Panc1 (cell line): ENCODE measurements at regions not wholly inside any gene's neighbourhood (a gene's known extent, or its start where the extent isn't known, plus 50 kb on each side); places are given as distances from the start of the nearest gene placed in this dataset.

ENCODE experiments used
- ATAC-seq: fragments of 200-7000 bp; cut with Tn5 transposase; 2 replicates; pipeline ENCODE4 v1.9.1; 2020; ENCODE audit warnings: mild to moderate bottlenecking, moderate library complexity
- BruUV-seq: library from RNA; stranded (reverse); fragments of 400-500 nt; replicated peaks from 2 replicates; lab custom pipeline; 2021; lab: Mats Ljungman, UMichigan
- CTCF ChIA-PET: fragments of 300-600 bp; sonication (Branson Sonifier 250); formaldehyde crosslinking; loops from one replicate; lab custom pipeline; 2022; ENCODE audit warnings: antibody characterized with exemption; lab: Charles Lee
- POLR2A ChIA-PET: fragments of 300-600 bp; sonication (Branson Sonifier 250); formaldehyde crosslinking; loops from one replicate; lab custom pipeline; 2022; ENCODE audit warnings: antibody characterized with exemption; lab: Charles Lee
- DNase-seq: peaks from one replicate; pipeline ENCODE4 v3.0.0-alpha.2; 2010; ENCODE audit warnings: low read depth, low spot score
- H3K27ac ChIP-seq: 2 replicates; pipeline ENCODE4 v1.5.1; 2011; ENCODE audit warnings: mild to moderate bottlenecking, low read length, inconsistent platforms
- H3K27me3 ChIP-seq: fragments of 200-500 bp; sonication (Bioruptor generic); 2 replicates; pipeline ENCODE4 v1.6.0; 2014; ENCODE audit warnings: low read length, inconsistent platforms; ENCODE audit not compliant: control insufficient read depth, insufficient read depth
- H3K36me3 ChIP-seq: fragments of 200-500 bp; sonication (Bioruptor generic); 2 replicates; pipeline ENCODE4 v1.5.1; 2014; ENCODE audit warnings: inconsistent platforms, mild to moderate bottlenecking, low read length, moderate library complexity; ENCODE audit not compliant: control insufficient read depth, insufficient read depth
- H3K4me1 ChIP-seq: 2 replicates; pipeline ENCODE4 v1.5.1; 2011; ENCODE audit warnings: inconsistent platforms, mild to moderate bottlenecking, low read length, moderate library complexity; ENCODE audit not compliant: control insufficient read depth, insufficient read depth
- H3K4me3 ChIP-seq, 2 experiments: 2 replicates each; pipeline ENCODE4 v1.5.1; 2011 to 2012; ENCODE audit warnings: low read depth in 2 of 2, low read length in 2 of 2, mild to moderate bottlenecking in 2 of 2, inconsistent platforms in 1 of 2, moderate library complexity in 1 of 2
- H3K9me3 ChIP-seq: fragments of 200-500 bp; sonication (Bioruptor generic); 2 replicates; pipeline ENCODE4 v1.5.1; 2014; ENCODE audit warnings: low read depth, mild to moderate bottlenecking, inconsistent platforms, low read length, moderate library complexity; ENCODE audit not compliant: control insufficient read depth, insufficient read depth
- POLR2AphosphoS5 ChIP-seq: IDR thresholded peaks from 2 replicates; pipeline ENCODE4 v1.6.1; 2012; ENCODE audit warnings: mild to moderate bottlenecking, low read depth, low read length, moderate library complexity
- SIN3A ChIP-seq: IDR thresholded peaks from 2 replicates; pipeline ENCODE4 v1.6.1; 2012; ENCODE audit warnings: low read depth, mild to moderate bottlenecking, low read length, moderate library complexity, borderline replicate concordance; ENCODE audit not compliant: insufficient read depth
- TCF7L2 ChIP-seq: IDR thresholded peaks from 2 replicates; pipeline ENCODE4 v1.6.1; 2011; ENCODE audit warnings: mild to moderate bottlenecking, low read depth, low read length, inconsistent platforms
- in situ Hi-C: cut with HindIII; loops from 2 replicates; pipeline ENCODE4 v1.10.0; 2016; ENCODE audit warnings: low sequenced_read_pairs, low pct_unique_long_range_greater_than_20kb
- intact Hi-C: fragments of 100-400 bp; cut with micrococcal nuclease; formaldehyde crosslinking; loops from one replicate; pipeline ENCODE4 v1.10.0; 2022; ENCODE audit not compliant: unreplicated experiment
- TF ChIP-seq, protein P1 (sequence below): fragments of 450-650 bp; IDR thresholded peaks from 2 replicates; pipeline ENCODE4 v1.5.1; 2017; ENCODE audit warnings: mild to moderate bottlenecking
- TF ChIP-seq, protein P2 (sequence below), 2 experiments: IDR thresholded peaks; 2 replicates each; pipeline ENCODE4 v1.6.1; 2011 to 2012; ENCODE audit warnings: low read depth in 2 of 2, control low read depth in 1 of 2, low read length in 1 of 2, mild to moderate bottlenecking in 1 of 2, moderate library complexity in 1 of 2; ENCODE audit not compliant: insufficient read depth in 1 of 2

- Histone ChIP-seq H3K4me1 (no peaks in the 10 kb centered on the region), H3K36me3 (no peaks in the 10 kb centered on the region), H3K27me3 (no peaks in the 10 kb centered on the region), H3K4me3 (no peak overlapping the region), H3K9me3 (no peaks in the 10 kb centered on the region), H3K27ac (no peak overlapping the region)
- ChIA-PET CTCF (no interaction called here), POLR2A (no interaction called here)
- no peak for DNase-seq
- in situ Hi-C loops (no loop called here), intact Hi-C loops (no loop called here)
- no peak for ATAC-seq
- no peak for TF ChIP-seq TCF7L2
- no peak for TF ChIP-seq SIN3A
- TF ChIP-seq, protein P1, sequence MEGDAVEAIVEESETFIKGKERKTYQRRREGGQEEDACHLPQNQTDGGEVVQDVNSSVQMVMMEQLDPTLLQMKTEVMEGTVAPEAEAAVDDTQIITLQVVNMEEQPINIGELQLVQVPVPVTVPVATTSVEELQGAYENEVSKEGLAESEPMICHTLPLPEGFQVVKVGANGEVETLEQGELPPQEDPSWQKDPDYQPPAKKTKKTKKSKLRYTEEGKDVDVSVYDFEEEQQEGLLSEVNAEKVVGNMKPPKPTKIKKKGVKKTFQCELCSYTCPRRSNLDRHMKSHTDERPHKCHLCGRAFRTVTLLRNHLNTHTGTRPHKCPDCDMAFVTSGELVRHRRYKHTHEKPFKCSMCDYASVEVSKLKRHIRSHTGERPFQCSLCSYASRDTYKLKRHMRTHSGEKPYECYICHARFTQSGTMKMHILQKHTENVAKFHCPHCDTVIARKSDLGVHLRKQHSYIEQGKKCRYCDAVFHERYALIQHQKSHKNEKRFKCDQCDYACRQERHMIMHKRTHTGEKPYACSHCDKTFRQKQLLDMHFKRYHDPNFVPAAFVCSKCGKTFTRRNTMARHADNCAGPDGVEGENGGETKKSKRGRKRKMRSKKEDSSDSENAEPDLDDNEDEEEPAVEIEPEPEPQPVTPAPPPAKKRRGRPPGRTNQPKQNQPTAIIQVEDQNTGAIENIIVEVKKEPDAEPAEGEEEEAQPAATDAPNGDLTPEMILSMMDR, result no peak
- TF ChIP-seq, protein P2, sequence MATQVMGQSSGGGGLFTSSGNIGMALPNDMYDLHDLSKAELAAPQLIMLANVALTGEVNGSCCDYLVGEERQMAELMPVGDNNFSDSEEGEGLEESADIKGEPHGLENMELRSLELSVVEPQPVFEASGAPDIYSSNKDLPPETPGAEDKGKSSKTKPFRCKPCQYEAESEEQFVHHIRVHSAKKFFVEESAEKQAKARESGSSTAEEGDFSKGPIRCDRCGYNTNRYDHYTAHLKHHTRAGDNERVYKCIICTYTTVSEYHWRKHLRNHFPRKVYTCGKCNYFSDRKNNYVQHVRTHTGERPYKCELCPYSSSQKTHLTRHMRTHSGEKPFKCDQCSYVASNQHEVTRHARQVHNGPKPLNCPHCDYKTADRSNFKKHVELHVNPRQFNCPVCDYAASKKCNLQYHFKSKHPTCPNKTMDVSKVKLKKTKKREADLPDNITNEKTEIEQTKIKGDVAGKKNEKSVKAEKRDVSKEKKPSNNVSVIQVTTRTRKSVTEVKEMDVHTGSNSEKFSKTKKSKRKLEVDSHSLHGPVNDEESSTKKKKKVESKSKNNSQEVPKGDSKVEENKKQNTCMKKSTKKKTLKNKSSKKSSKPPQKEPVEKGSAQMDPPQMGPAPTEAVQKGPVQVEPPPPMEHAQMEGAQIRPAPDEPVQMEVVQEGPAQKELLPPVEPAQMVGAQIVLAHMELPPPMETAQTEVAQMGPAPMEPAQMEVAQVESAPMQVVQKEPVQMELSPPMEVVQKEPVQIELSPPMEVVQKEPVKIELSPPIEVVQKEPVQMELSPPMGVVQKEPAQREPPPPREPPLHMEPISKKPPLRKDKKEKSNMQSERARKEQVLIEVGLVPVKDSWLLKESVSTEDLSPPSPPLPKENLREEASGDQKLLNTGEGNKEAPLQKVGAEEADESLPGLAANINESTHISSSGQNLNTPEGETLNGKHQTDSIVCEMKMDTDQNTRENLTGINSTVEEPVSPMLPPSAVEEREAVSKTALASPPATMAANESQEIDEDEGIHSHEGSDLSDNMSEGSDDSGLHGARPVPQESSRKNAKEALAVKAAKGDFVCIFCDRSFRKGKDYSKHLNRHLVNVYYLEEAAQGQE (IDR thresholded peaks at IDR 0.05; ENCODE audit: insufficient read depth in 1 of 2, low read depth in 2 of 2, low read length in 1 of 2), result no peak
- no peak for TF ChIP-seq POLR2AphosphoS5
- BruUV-seq, result no TSS peak
Measured at GRCh38 chr1:76759950-76760349, 107.3 kb upstream of the ST6GALNAC5 start.

- ChIA-PET CTCF (no interaction called here), POLR2A (no interaction called here)
- DNase-seq, result no peak
- Histone ChIP-seq H3K36me3 (no peaks in the 10 kb centered on the region), H3K4me3 (no peak overlapping the region), H3K9me3 (no peaks in the 10 kb centered on the region), H3K27me3 (no peaks in the 10 kb centered on the region), H3K27ac (no peak overlapping the region), H3K4me1 (no peaks in the 10 kb centered on the region)
- ATAC-seq, result no peak
- intact Hi-C loops (no loop called here), in situ Hi-C loops (no loop called here)
- TF ChIP-seq POLR2AphosphoS5 (no peak), SIN3A (no peak), TCF7L2 (no peak)
- TF ChIP-seq, protein P1, result no peak
- TF ChIP-seq, protein P2 (IDR thresholded peaks at IDR 0.05; ENCODE audit: insufficient read depth in 1 of 2, low read depth in 2 of 2, low read length in 1 of 2), result no peak
- BruUV-seq, result no TSS peak
Measured at GRCh38 chr1:76763738-76764137, 103.5 kb upstream of the ST6GALNAC5 start.
